Glutamatergic neuron (in vitro differentiated cells): ENCODE measurements at regions not wholly inside any gene's neighbourhood (a gene's known extent, or its start where the extent isn't known, plus 50 kb on each side); places are given as distances from the start of the nearest gene placed in this dataset.

Experiments
- DNase-seq: peaks from one replicate; pipeline ENCODE4 v3.0.0; 2022
- H3K27ac Mint-ChIP-seq: one replicate; pipeline ENCODE4 v1.8.0; 2020; ENCODE audit warnings: mild to moderate bottlenecking, mixed read lengths, inconsistent platforms; ENCODE audit not compliant: unreplicated experiment
- H3K27me3 Mint-ChIP-seq: one replicate; pipeline ENCODE4 v1.8.0; 2020; ENCODE audit warnings: mild to moderate bottlenecking, moderate library complexity, mixed read lengths, inconsistent platforms; ENCODE audit not compliant: unreplicated experiment
- H3K36me3 Mint-ChIP-seq: one replicate; pipeline ENCODE4 v1.8.0; 2020; ENCODE audit warnings: mild to moderate bottlenecking, mixed read lengths, inconsistent platforms; ENCODE audit not compliant: unreplicated experiment
- H3K4me1 Mint-ChIP-seq: one replicate; pipeline ENCODE4 v1.8.0; 2020; ENCODE audit warnings: mild to moderate bottlenecking, low read depth, mixed read lengths, inconsistent platforms; ENCODE audit not compliant: unreplicated experiment
- H3K4me3 Mint-ChIP-seq: one replicate; pipeline ENCODE4 v1.8.0; 2020; ENCODE audit warnings: mild to moderate bottlenecking, mixed read lengths, inconsistent platforms; ENCODE audit not compliant: unreplicated experiment
- H3K9me3 Mint-ChIP-seq: one replicate; pipeline ENCODE4 v1.8.0; 2020; ENCODE audit warnings: mild to moderate bottlenecking, moderate library complexity, mixed read lengths, inconsistent platforms; ENCODE audit not compliant: unreplicated experiment
- TF ChIP-seq, protein P1 (sequence below): fragments of 200-600 bp; sonication (generic); IDR thresholded peaks from one replicate; pipeline ENCODE4 v1.5.0; 2021; ENCODE audit not compliant: partially characterized antibody, unreplicated experiment

DNA sequence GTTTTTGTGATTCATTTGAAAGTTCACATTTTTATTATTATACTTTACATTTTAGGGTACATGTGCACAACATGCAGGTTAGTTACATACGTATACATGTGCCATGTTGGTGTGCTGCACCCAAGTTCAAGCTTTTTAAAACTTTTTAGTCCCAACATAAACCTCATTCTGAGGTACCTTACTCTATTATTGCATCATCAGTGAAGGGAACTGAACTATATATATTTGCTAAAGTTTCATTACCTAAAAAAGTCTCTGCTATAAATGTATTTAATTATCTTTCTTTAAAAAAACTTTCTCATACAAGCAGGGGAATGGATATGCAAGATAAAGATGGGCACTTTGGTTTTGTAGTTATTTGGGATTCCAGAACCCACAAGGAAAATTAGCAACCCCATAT, 931.4 kb upstream of the ADGRL2 start:
- no peak overlapping the region for H3K4me3 Mint-ChIP-seq
- H3K36me3 Mint-ChIP-seq: no peaks in the 10 kb centered on the region
- H3K27me3 Mint-ChIP-seq: no peaks in the 10 kb centered on the region
- H3K4me1 Mint-ChIP-seq: no peaks in the 10 kb centered on the region
- no peak overlapping the region for H3K27ac Mint-ChIP-seq
- TF ChIP-seq, protein P1, sequence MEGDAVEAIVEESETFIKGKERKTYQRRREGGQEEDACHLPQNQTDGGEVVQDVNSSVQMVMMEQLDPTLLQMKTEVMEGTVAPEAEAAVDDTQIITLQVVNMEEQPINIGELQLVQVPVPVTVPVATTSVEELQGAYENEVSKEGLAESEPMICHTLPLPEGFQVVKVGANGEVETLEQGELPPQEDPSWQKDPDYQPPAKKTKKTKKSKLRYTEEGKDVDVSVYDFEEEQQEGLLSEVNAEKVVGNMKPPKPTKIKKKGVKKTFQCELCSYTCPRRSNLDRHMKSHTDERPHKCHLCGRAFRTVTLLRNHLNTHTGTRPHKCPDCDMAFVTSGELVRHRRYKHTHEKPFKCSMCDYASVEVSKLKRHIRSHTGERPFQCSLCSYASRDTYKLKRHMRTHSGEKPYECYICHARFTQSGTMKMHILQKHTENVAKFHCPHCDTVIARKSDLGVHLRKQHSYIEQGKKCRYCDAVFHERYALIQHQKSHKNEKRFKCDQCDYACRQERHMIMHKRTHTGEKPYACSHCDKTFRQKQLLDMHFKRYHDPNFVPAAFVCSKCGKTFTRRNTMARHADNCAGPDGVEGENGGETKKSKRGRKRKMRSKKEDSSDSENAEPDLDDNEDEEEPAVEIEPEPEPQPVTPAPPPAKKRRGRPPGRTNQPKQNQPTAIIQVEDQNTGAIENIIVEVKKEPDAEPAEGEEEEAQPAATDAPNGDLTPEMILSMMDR: no peak
- H3K9me3 Mint-ChIP-seq: no peaks in the 10 kb centered on the region
- no peak for DNase-seq

DNA sequence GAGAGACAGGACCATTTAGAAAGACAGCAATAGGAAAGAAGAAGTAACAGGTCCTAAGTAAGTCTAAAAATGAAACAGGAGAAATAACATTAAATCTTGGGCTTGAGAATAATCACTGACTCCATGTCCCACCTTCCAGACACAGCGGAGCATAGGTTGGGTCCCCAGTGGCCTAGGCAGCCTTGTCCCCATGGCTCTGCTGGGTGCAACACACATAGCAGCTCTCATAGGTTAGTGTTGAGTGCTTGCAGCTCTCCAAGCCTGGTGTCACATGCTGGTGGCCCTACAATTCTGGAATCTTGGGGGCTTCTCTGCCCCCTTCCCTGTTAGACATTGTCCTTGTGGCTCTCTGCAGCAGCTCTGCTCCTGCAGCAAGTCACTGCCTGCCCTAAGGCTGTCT, 952.8 kb upstream of the ADGRL2 start:
- Mint-ChIP-seq H3K27me3 (no peaks in the 10 kb centered on the region), H3K9me3 (no peaks in the 10 kb centered on the region), H3K4me1 (no peaks in the 10 kb centered on the region), H3K36me3 (no peaks in the 10 kb centered on the region), H3K4me3 (no peak overlapping the region), H3K27ac (no peak overlapping the region)
- TF ChIP-seq, protein P1: no peak
- DNase-seq: no peak

DNA sequence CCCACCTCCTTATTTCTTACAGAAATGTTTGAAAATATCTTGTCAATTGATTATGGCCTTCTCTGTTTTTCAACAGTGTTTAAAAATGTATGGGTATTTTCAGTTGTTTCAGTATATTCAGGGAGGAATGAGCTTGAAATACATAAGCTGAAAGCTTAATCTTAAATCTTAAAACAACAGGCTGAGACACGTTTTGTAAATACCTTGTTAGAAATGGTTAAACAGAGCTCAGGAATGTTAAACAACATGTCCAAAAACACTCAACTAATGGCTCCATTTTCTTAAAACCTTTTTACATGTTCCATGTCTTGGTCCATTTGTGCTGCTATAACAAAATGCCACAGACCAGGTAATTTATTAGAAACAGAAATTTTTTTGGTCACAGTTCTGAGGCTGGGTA, 953.8 kb upstream of the ADGRL2 start:
- TF ChIP-seq, protein P1: no peak

DNA sequence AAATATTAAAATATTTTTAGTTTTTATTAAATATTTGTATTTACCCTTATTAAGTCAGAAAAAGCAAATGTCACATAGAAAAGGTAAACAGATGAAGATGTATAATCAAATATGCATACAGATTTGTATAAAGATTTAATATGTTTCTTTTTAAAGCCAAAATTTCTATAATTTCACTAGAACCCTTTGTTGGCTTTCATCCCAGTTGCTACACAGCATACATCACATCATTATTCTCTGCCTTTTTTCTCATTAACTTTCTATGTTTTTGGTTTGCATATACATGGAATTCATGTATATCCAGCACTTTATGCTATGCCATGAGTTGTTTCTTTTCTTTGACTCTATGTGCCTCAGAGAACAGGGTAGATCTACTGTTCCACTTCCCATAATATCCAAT, 957.9 kb upstream of the ADGRL2 start:
- no peak for DNase-seq
- Mint-ChIP-seq H3K36me3 (peaks cover 9% of the 10 kb centered on the region), H3K27me3 (no peaks in the 10 kb centered on the region), H3K4me3 (no peak overlapping the region), H3K9me3 (peaks cover 5% of the 10 kb centered on the region), H3K4me1 (peaks cover under 1% of the 10 kb centered on the region), H3K27ac (no peak overlapping the region)
- TF ChIP-seq, protein P1: no peak

More for the DNA sequence above, 953.8 kb upstream of the ADGRL2 start:
- Mint-ChIP-seq H3K36me3 (peaks cover under 1% of the 10 kb centered on the region), H3K9me3 (no peaks in the 10 kb centered on the region), H3K4me3 (no peak overlapping the region), H3K27me3 (no peaks in the 10 kb centered on the region), H3K27ac (no peak overlapping the region), H3K4me1 (no peaks in the 10 kb centered on the region)
- no peak for DNase-seq

DNA sequence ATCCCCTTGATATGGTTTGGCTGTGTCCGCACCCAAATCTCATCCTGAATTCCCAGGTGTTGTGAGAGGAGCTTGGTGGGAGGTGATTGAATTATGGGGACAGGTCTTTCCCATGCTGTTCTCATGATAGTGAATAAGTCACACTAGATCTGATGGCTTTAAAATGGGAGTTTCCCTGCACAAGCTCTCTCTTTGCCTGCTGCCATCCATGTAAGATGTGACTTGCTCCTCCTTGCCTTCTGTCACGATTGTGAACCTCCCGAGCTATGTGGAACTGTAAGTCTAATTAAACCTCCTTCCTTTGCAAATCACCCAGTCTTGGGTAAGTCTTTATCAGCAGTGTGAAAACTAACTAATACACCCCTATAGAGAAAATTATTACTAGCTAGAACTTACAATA, 959.5 kb upstream of the ADGRL2 start:
- TF ChIP-seq, protein P1: no peak
- no peak for DNase-seq
- Mint-ChIP-seq H3K4me3 (no peak overlapping the region), H3K9me3 (peaks cover 5% of the 10 kb centered on the region), H3K36me3 (peaks cover 9% of the 10 kb centered on the region), H3K27me3 (no peaks in the 10 kb centered on the region), H3K27ac (no peak overlapping the region), H3K4me1 (peaks cover 11% of the 10 kb centered on the region)
